MM.1S (cell line): ENCODE measurements at regions not wholly inside any gene's neighbourhood (a gene's known extent, or its start where the extent isn't known, plus 50 kb on each side); places are given as distances from the start of the nearest gene placed in this dataset.

Source experiments
- CTCF ChIP-seq: fragments of 300-600 bp; sonication (generic); IDR thresholded peaks from 2 replicates; pipeline ENCODE4 v1.5.1; 2016; ENCODE audit warnings: antibody characterized with exemption, low read length, mixed read lengths
- EZH2 ChIP-seq: fragments of 300-600 bp; sonication (generic); optimal IDR thresholded peaks from 2 replicates; pipeline ENCODE3; 2017; ENCODE audit warnings: low read depth, mild to moderate bottlenecking, antibody characterized with exemption, low read length, mixed read lengths
- EZH2phosphoT487 ChIP-seq: fragments of 300-600 bp; sonication (generic); IDR thresholded peaks from 2 replicates; pipeline ENCODE4 v1.6.1; 2018; ENCODE audit warnings: antibody characterized with exemption, low read length

- no peak for TF ChIP-seq CTCF
- TF ChIP-seq EZH2: no peak
- no peak for TF ChIP-seq EZH2phosphoT487
Measured at GRCh38 chr5:120035815-120036577, 406.6 kb downstream of the FAM170A start.
